ENCODE measurements at regions not wholly inside any gene's neighbourhood (a gene's known extent, or its start where the extent isn't known, plus 50 kb on each side); places are given as distances from the start of the nearest gene placed in this dataset.

DNA sequence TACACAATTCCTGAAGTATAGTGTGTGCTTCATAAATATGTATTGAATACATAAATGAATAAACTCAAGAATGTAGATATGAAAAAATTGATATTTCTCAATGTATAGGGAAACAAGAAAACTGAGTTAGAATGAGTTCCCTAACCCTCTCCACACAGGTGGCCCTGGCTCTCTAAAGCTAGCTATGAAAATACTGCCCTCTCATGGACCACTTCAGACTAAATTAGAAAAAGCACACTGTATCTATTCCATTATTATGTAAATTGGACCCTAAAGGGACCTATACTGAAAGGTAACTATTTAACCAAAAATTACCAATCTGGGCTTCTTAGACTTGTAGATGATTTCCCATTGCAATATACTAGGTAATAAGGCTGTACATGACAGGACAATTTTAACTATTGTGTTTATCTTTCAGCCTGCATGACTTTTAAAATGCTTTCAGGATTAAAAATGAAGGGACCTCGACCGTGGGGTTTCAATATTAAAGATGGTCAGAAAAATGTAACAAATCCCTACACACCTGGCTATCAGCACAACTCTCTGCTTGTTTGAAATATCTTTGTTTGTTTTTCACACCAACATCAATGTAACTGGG lies 672.5 kb upstream of the KIF2B start:
- no peaks in the 10 kb centered on the region for H3K36me3 ChIP-seq (ENCODE audit: control insufficient read depth in 1 of 2, insufficient read depth in 2 of 2, low read depth in 1 of 2, low read length in 2 of 2)
- H3K4me2 ChIP-seq (ENCODE audit: low read length, poor library complexity, severe bottlenecking) = no peak overlapping the region
- no peak overlapping the region for H3K9ac ChIP-seq (ENCODE audit: low read length)
- H2BK5ac ChIP-seq (ENCODE audit: low read depth, low read length, poor library complexity, severe bottlenecking) = no peak overlapping the region
- H2AFZ ChIP-seq (ENCODE audit: low read depth, low read length) = no peak overlapping the region
- H4K91ac ChIP-seq (ENCODE audit: low read length) = no peak overlapping the region
- no peaks in the 10 kb centered on the region for H3K79me1 ChIP-seq (replicated peaks; ENCODE audit: low read length, poor library complexity, severe bottlenecking)
- H4K8ac ChIP-seq (ENCODE audit: low read length) = no peak overlapping the region
- no peak overlapping the region for H2AK5ac ChIP-seq (ENCODE audit: low read length, severe bottlenecking)
- H2BK120ac ChIP-seq (ENCODE audit: low read depth, low read length) = no peak overlapping the region
- no peak overlapping the region for H3K4ac ChIP-seq (ENCODE audit: low read depth in 1 of 2, low read length in 2 of 2)
- no peaks in the 10 kb centered on the region for H3K4me1 ChIP-seq (ENCODE audit: control insufficient read depth, insufficient read depth, low read depth, low read length)
- no peak overlapping the region for H3K27ac ChIP-seq (ENCODE audit: low read length, poor library complexity, severe bottlenecking)
- no peak overlapping the region for H3K23ac ChIP-seq (ENCODE audit: low read length in 2 of 2)
- H3K18ac ChIP-seq (ENCODE audit: low read depth in 1 of 2, low read length in 2 of 2) = no peak overlapping the region
- no peak overlapping the region for H2BK15ac ChIP-seq (ENCODE audit: low read depth, poor library complexity, severe bottlenecking)
- no peaks in the 10 kb centered on the region for H3K27me3 ChIP-seq (ENCODE audit: control insufficient read depth in 1 of 2, insufficient read depth in 1 of 2, low read length in 2 of 2)
- no peak overlapping the region for H2BK12ac ChIP-seq (ENCODE audit: low read length in 2 of 2)
- H3K9me3 ChIP-seq (ENCODE audit: control insufficient read depth, low read length) = no peaks in the 10 kb centered on the region
- H3K4me3 ChIP-seq (ENCODE audit: insufficient read depth in 1 of 2, low read depth in 1 of 2, low read length in 2 of 2) = no peak overlapping the region
- DNase-seq = no peak
- H3K14ac ChIP-seq (ENCODE audit: low read length in 2 of 2) = no peak overlapping the region
- 60% methylated on average over 2 of the region's 2 CpGs for WGBS

DNA sequence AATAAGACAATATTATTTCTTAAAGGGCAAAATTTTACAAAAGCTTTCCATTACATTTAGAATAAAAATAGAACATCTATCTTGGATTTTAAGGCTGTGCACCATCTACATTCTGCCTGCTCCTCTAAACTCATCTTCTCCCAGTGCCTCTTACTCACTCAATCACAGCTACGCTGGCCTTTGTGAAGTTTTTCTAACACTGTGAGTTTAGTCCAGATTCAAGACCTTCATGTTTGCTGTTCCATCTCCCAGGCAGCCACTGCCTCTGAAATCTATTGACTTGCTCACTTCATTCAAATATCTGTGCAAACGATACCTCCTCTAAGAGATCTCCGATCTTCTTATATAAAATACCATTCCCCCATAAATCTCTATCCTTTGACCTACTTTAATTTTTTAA lies 673.4 kb upstream of the KIF2B start:
- Histone ChIP-seq H2BK12ac (ENCODE audit: low read length in 2 of 2) (no peak overlapping the region), H3K9ac (ENCODE audit: low read length) (no peak overlapping the region), H2BK15ac (ENCODE audit: low read depth, poor library complexity, severe bottlenecking) (no peak overlapping the region), H3K14ac (ENCODE audit: low read length in 2 of 2) (no peak overlapping the region), H3K4me3 (ENCODE audit: insufficient read depth in 1 of 2, low read depth in 1 of 2, low read length in 2 of 2) (no peak overlapping the region), H3K18ac (ENCODE audit: low read depth in 1 of 2, low read length in 2 of 2) (no peak overlapping the region), H3K79me1 (replicated peaks; ENCODE audit: low read length, poor library complexity, severe bottlenecking) (no peaks in the 10 kb centered on the region), H3K9me3 (ENCODE audit: control insufficient read depth, low read length) (no peaks in the 10 kb centered on the region), H2AFZ (ENCODE audit: low read depth, low read length) (no peak overlapping the region), H3K27ac (ENCODE audit: low read length, poor library complexity, severe bottlenecking) (no peak overlapping the region), H4K91ac (ENCODE audit: low read length) (no peak overlapping the region), H3K4ac (ENCODE audit: low read depth in 1 of 2, low read length in 2 of 2) (no peak overlapping the region), H3K27me3 (ENCODE audit: control insufficient read depth in 1 of 2, insufficient read depth in 1 of 2, low read length in 2 of 2) (no peaks in the 10 kb centered on the region), H3K4me1 (ENCODE audit: control insufficient read depth, insufficient read depth, low read depth, low read length) (no peaks in the 10 kb centered on the region), H2AK5ac (ENCODE audit: low read length, severe bottlenecking) (no peak overlapping the region), H2BK5ac (ENCODE audit: low read depth, low read length, poor library complexity, severe bottlenecking) (no peak overlapping the region), H3K23ac (ENCODE audit: low read length in 2 of 2) (no peak overlapping the region), H2BK120ac (ENCODE audit: low read depth, low read length) (no peak overlapping the region), H3K36me3 (ENCODE audit: control insufficient read depth in 1 of 2, insufficient read depth in 2 of 2, low read depth in 1 of 2, low read length in 2 of 2) (no peaks in the 10 kb centered on the region), H4K8ac (ENCODE audit: low read length) (no peak overlapping the region), H3K4me2 (ENCODE audit: low read length, poor library complexity, severe bottlenecking) (no peak overlapping the region)
- 86% methylated on average over 2 of the region's 3 CpGs for WGBS
- no peak for DNase-seq

DNA sequence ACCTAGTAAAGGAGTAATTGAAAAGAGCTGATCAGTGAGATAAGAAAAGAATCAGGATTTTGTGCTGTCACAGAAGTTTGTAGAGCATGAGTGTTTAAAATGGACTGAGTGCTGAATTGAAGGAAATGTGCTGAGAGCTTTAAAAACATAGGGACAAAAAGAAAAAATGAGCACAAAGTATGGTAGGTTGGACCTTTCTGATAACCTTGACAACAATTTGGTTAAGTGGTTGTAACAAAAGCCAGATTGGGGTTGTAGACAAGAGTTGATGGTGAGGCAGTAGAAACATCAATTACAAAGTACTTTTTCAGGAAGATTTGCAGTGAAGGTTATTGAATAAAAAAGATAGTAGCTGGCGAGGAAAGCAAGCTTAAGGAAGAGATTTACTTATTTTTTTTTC lies 674.7 kb upstream of the KIF2B start:
- Histone ChIP-seq H2AFZ (ENCODE audit: low read depth, low read length) (no peak overlapping the region), H3K27me3 (ENCODE audit: control insufficient read depth in 1 of 2, insufficient read depth in 1 of 2, low read length in 2 of 2) (no peaks in the 10 kb centered on the region), H3K23ac (ENCODE audit: low read length in 2 of 2) (no peak overlapping the region), H3K27ac (ENCODE audit: low read length, poor library complexity, severe bottlenecking) (no peak overlapping the region), H3K4me1 (ENCODE audit: control insufficient read depth, insufficient read depth, low read depth, low read length) (no peaks in the 10 kb centered on the region), H3K14ac (ENCODE audit: low read length in 2 of 2) (no peak overlapping the region), H4K91ac (ENCODE audit: low read length) (no peak overlapping the region), H2BK120ac (ENCODE audit: low read depth, low read length) (no peak overlapping the region), H3K79me1 (replicated peaks; ENCODE audit: low read length, poor library complexity, severe bottlenecking) (no peaks in the 10 kb centered on the region), H3K4ac (ENCODE audit: low read depth in 1 of 2, low read length in 2 of 2) (no peak overlapping the region), H2BK5ac (ENCODE audit: low read depth, low read length, poor library complexity, severe bottlenecking) (no peak overlapping the region), H3K9me3 (ENCODE audit: control insufficient read depth, low read length) (no peaks in the 10 kb centered on the region), H3K18ac (ENCODE audit: low read depth in 1 of 2, low read length in 2 of 2) (no peak overlapping the region), H2AK5ac (ENCODE audit: low read length, severe bottlenecking) (no peak overlapping the region), H3K4me2 (ENCODE audit: low read length, poor library complexity, severe bottlenecking) (no peak overlapping the region), H4K8ac (ENCODE audit: low read length) (no peak overlapping the region), H2BK15ac (ENCODE audit: low read depth, poor library complexity, severe bottlenecking) (no peak overlapping the region), H2BK12ac (ENCODE audit: low read length in 2 of 2) (no peak overlapping the region), H3K9ac (ENCODE audit: low read length) (no peak overlapping the region), H3K36me3 (ENCODE audit: control insufficient read depth in 1 of 2, insufficient read depth in 2 of 2, low read depth in 1 of 2, low read length in 2 of 2) (no peaks in the 10 kb centered on the region), H3K4me3 (ENCODE audit: insufficient read depth in 1 of 2, low read depth in 1 of 2, low read length in 2 of 2) (no peak overlapping the region)
- 89% methylated on average over 1 of the region's 1 CpG for WGBS
- no peak for DNase-seq

DNA sequence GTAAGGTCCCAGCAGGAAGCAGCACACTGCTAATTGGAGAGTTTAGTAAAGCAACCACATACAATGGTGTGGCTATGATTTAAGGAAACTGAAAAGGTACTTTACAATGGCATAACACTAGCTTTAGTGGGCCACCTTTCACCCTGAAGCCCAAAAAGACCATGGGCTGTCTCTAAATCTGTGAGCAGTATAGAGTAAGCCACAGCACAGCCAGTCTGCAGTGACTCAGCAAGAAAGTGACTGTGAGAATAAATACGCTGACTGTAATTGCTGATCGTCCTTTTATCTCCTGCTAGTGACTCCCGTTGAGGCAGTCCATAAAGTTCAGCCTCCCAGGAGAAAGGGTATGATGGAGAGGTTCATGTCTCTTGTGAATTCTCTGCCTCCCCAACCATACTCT lies 679.8 kb upstream of the KIF2B start:
- peak; percentile 27 for DNase-seq
- Histone ChIP-seq H3K79me1 (replicated peaks; ENCODE audit: low read length, poor library complexity, severe bottlenecking) (no peaks in the 10 kb centered on the region), H2AK5ac (ENCODE audit: low read length, severe bottlenecking) (no peak overlapping the region), H4K91ac (ENCODE audit: low read length) (no peak overlapping the region), H2AFZ (ENCODE audit: low read depth, low read length) (no peak overlapping the region), H3K4me2 (ENCODE audit: low read length, poor library complexity, severe bottlenecking) (no peak overlapping the region), H3K36me3 (ENCODE audit: control insufficient read depth in 1 of 2, insufficient read depth in 2 of 2, low read depth in 1 of 2, low read length in 2 of 2) (no peaks in the 10 kb centered on the region), H3K18ac (ENCODE audit: low read depth in 1 of 2, low read length in 2 of 2) (no peak overlapping the region), H4K8ac (ENCODE audit: low read length) (no peak overlapping the region), H3K4ac (ENCODE audit: low read depth in 1 of 2, low read length in 2 of 2) (no peak overlapping the region), H2BK5ac (ENCODE audit: low read depth, low read length, poor library complexity, severe bottlenecking) (no peak overlapping the region), H3K4me3 (ENCODE audit: insufficient read depth in 1 of 2, low read depth in 1 of 2, low read length in 2 of 2) (no peak overlapping the region), H3K27me3 (ENCODE audit: control insufficient read depth in 1 of 2, insufficient read depth in 1 of 2, low read length in 2 of 2) (no peaks in the 10 kb centered on the region), H3K9ac (ENCODE audit: low read length) (no peak overlapping the region), H3K27ac (ENCODE audit: low read length, poor library complexity, severe bottlenecking) (no peak overlapping the region), H2BK120ac (ENCODE audit: low read depth, low read length) (no peak overlapping the region), H3K9me3 (ENCODE audit: control insufficient read depth, low read length) (no peaks in the 10 kb centered on the region), H3K4me1 (ENCODE audit: control insufficient read depth, insufficient read depth, low read depth, low read length) (no peaks in the 10 kb centered on the region), H2BK15ac (ENCODE audit: low read depth, poor library complexity, severe bottlenecking) (no peak overlapping the region), H2BK12ac (ENCODE audit: low read length in 2 of 2) (no peak overlapping the region), H3K23ac (ENCODE audit: low read length in 2 of 2) (no peak overlapping the region), H3K14ac (ENCODE audit: low read length in 2 of 2) (no peak overlapping the region)
- WGBS = 13% methylated on average over 3 of the region's 3 CpGs

All from mesenchymal stem cell (in vitro differentiated cells and primary cell).